GM23338 (cell line): ENCODE measurements at regions not wholly inside any gene's neighbourhood (a gene's known extent, or its start where the extent isn't known, plus 50 kb on each side); places are given as distances from the start of the nearest gene placed in this dataset.

Experiments used
- ATAC-seq: fragments of 200-7000 bp; cut with Tn5 transposase; 3 replicates; pipeline ENCODE4 v1.9.1; 2020
- DNase-seq: peaks from one replicate; pipeline ENCODE4 v3.0.0-alpha.2; 2015; ENCODE audit warnings: low spot score
- H2AFZ ChIP-seq: fragments of 200-600 bp; sonication (generic); 2 replicates; pipeline ENCODE4 v1.8.0; 2016; ENCODE audit warnings: antibody characterized with exemption, mild to moderate bottlenecking, moderate library complexity
- H3F3A ChIP-seq: fragments of 200-600 bp; sonication (generic); replicated peaks from 2 replicates; pipeline ENCODE4 v1.8.0; 2017; ENCODE audit warnings: antibody characterized with exemption, mixed run types, low read depth
- H3K27ac ChIP-seq: fragments of 200-600 bp; sonication (generic); 2 replicates; pipeline ENCODE4 v1.6.1; 2016; ENCODE audit warnings: low read depth
- H3K27me3 ChIP-seq: fragments of 200-600 bp; sonication (generic); 2 replicates; pipeline ENCODE4 v1.8.0; 2016; ENCODE audit warnings: mild to moderate bottlenecking, mixed run types, moderate library complexity; ENCODE audit not compliant: insufficient read depth
- H3K36me3 ChIP-seq: fragments of 200-600 bp; sonication (generic); 2 replicates; pipeline ENCODE4 v1.8.0; 2016; ENCODE audit warnings: mild to moderate bottlenecking; ENCODE audit not compliant: insufficient read depth
- H3K4me1 ChIP-seq: fragments of 200-600 bp; sonication (generic); 2 replicates; pipeline ENCODE4 v1.8.0; 2016; ENCODE audit warnings: mild to moderate bottlenecking, moderate library complexity; ENCODE audit not compliant: insufficient read depth
- H3K4me2 ChIP-seq: fragments of 200-600 bp; sonication (generic); 2 replicates; pipeline ENCODE4 v1.7.1; 2017; ENCODE audit warnings: mixed run types
- H3K4me3 ChIP-seq: fragments of 200-600 bp; sonication (generic); 2 replicates; pipeline ENCODE4 v1.6.1; 2016; ENCODE audit warnings: mixed run types
- H3K79me2 ChIP-seq: fragments of 200-600 bp; sonication (generic); replicated peaks from 2 replicates; pipeline ENCODE4 v1.8.0; 2017; ENCODE audit warnings: mild to moderate bottlenecking; ENCODE audit not compliant: insufficient read depth
- H3K9me2 ChIP-seq: fragments of 200-600 bp; sonication (generic); 2 replicates; pipeline ENCODE4 v1.8.0; 2017; ENCODE audit not compliant: insufficient read depth
- H4K20me1 ChIP-seq: fragments of 200-600 bp; sonication (generic); replicated peaks from 2 replicates; pipeline ENCODE4 v1.8.0; 2017; ENCODE audit warnings: mild to moderate bottlenecking; ENCODE audit not compliant: insufficient read depth
- H3K27ac Mint-ChIP-seq: 2 replicates; pipeline ENCODE4 v1.8.0; 2020; ENCODE audit warnings: inconsistent platforms, mild to moderate bottlenecking, moderate library complexity, mixed read lengths
- H3K27me3 Mint-ChIP-seq: 3 replicates; pipeline ENCODE4 v1.8.0; 2022; ENCODE audit warnings: low read depth, mild to moderate bottlenecking, moderate library complexity, mixed read lengths, inconsistent platforms; ENCODE audit not compliant: insufficient read depth, poor library complexity
- H3K36me3 Mint-ChIP-seq: 3 replicates; pipeline ENCODE4 v1.8.0; 2021; ENCODE audit warnings: low read depth, mild to moderate bottlenecking, inconsistent platforms, moderate library complexity, mixed read lengths
- H3K4me1 Mint-ChIP-seq: 3 replicates; pipeline ENCODE4 v1.8.0; 2020; ENCODE audit warnings: mild to moderate bottlenecking, inconsistent platforms, mixed read lengths
- H3K4me3 Mint-ChIP-seq: 3 replicates; pipeline ENCODE4 v1.8.0; 2021; ENCODE audit warnings: moderate library complexity, mild to moderate bottlenecking, inconsistent platforms, mixed read lengths
- H3K9me3 Mint-ChIP-seq: 3 replicates; pipeline ENCODE4 v1.8.0; 2020; ENCODE audit warnings: moderate library complexity, mild to moderate bottlenecking, inconsistent platforms, mixed read lengths
- CTCF ChIP-seq, 2 experiments: fragments of 200-600 bp in 1 of 2; sonication (generic) in 1 of 2; conservative IDR thresholded peaks; 2 replicates each; pipeline versions ENCODE4 v1.5.1 to v1.6.1; 2016 to 2017; ENCODE audit warnings: antibody characterized with exemption in 2 of 2, low read depth in 2 of 2, mild to moderate bottlenecking in 2 of 2, moderate library complexity in 1 of 2
- ETS1 ChIP-seq: IDR thresholded peaks from 2 replicates; pipeline ENCODE4 v1.6.1; 2016; ENCODE audit warnings: antibody characterized with exemption
- JUNB ChIP-seq: IDR thresholded peaks from one replicate; pipeline ENCODE4 v1.6.1; 2016; ENCODE audit warnings: antibody characterized with exemption; ENCODE audit not compliant: unreplicated experiment
- POLR2AphosphoS5 ChIP-seq: IDR thresholded peaks from 2 replicates; pipeline ENCODE4 v1.6.1; 2016; ENCODE audit warnings: antibody characterized with exemption, low read depth
- REST ChIP-seq: IDR thresholded peaks from one replicate; pipeline ENCODE4 v1.6.1; 2018; ENCODE audit warnings: antibody characterized with exemption; ENCODE audit not compliant: unreplicated experiment
- STAT1 ChIP-seq: IDR thresholded peaks from one replicate; pipeline ENCODE4 v1.6.1; 2016; ENCODE audit warnings: antibody characterized with exemption; ENCODE audit not compliant: unreplicated experiment
- ZNF331 ChIP-seq: fragments of 250-450 bp; sonication (Bioruptor Pico); IDR thresholded peaks from 2 replicates; pipeline ENCODE4 v1.5.0; 2020; ENCODE audit warnings: low read depth, mild to moderate bottlenecking, moderate library complexity
- ZNF462 ChIP-seq: fragments of 250-450 bp; sonication (Bioruptor Pico); IDR thresholded peaks from 2 replicates; pipeline ENCODE4 v1.5.0; 2020; ENCODE audit warnings: mild to moderate bottlenecking, moderate library complexity

- Mint-ChIP-seq H3K36me3 (peaks cover 4% of the 10 kb centered on the region; the same call in 2 of the 3 replicates), H3K27ac (no peak overlapping the region), H3K4me3 (no peak overlapping the region), H3K27me3 (peaks cover 6% of the 10 kb centered on the region), H3K9me3 (no peaks in the 10 kb centered on the region; the same call in 2 of the 3 replicates), H3K4me1 (peaks cover 28% of the 10 kb centered on the region)
- Histone ChIP-seq H3K79me2 (no peaks in the 10 kb centered on the region), H2AFZ (no peak overlapping the region), H3K9me2 (no peaks in the 10 kb centered on the region), H3K4me3 (no peak overlapping the region), H3K27me3 (no peaks in the 10 kb centered on the region), H3K4me2 (no peak overlapping the region), H3K4me1 (peaks cover 14% of the 10 kb centered on the region), H3F3A (no peaks in the 10 kb centered on the region), H3K27ac (no peak overlapping the region), H4K20me1 (no peaks in the 10 kb centered on the region), H3K36me3 (no peaks in the 10 kb centered on the region)
- TF ChIP-seq POLR2AphosphoS5, result no peak
- ATAC-seq, result no peak
- no peak for DNase-seq
Measured at GRCh38 chrX:39845233-39845632, 252.5 kb downstream of the BCOR start.

GRCh38 chrX:39846460-39846859 is 251.3 kb downstream of the BCOR start:
- no peak overlapping the region for H3K27ac Mint-ChIP-seq
- ATAC-seq, result no peak
- H3K27me3 Mint-ChIP-seq, result peaks cover 6% of the 10 kb centered on the region
- H4K20me1 ChIP-seq, result no peaks in the 10 kb centered on the region
- H3K36me3 Mint-ChIP-seq, result peaks cover 4% of the 10 kb centered on the region; the same call in 2 of the 3 replicates
- no peak overlapping the region for H3K4me3 ChIP-seq
- H3F3A ChIP-seq, result no peaks in the 10 kb centered on the region
- no peaks in the 10 kb centered on the region for H3K9me2 ChIP-seq
- no peak overlapping the region for H3K4me3 Mint-ChIP-seq
- H3K27ac ChIP-seq, result no peak overlapping the region
- no peak overlapping the region for H2AFZ ChIP-seq
- no peak for DNase-seq
- no peaks in the 10 kb centered on the region for H3K27me3 ChIP-seq
- no peaks in the 10 kb centered on the region; the same call in 2 of the 3 replicates for H3K9me3 Mint-ChIP-seq
- TF ChIP-seq ZNF331 (CRISPR knock-in tag), result no peak
- no peak for TF ChIP-seq ETS1
- TF ChIP-seq STAT1, result no peak
- no peak for TF ChIP-seq POLR2AphosphoS5
- no peak for TF ChIP-seq JUNB
- no peak for TF ChIP-seq CTCF (conservative IDR thresholded peaks at IDR 0.05; ENCODE audit: low read depth in 2 of 2)
- TF ChIP-seq ZNF462 (CRISPR knock-in tag), result no peak
- TF ChIP-seq REST, result no peak
- no peaks in the 10 kb centered on the region for H3K36me3 ChIP-seq
- H3K4me1 ChIP-seq, result peaks cover 26% of the 10 kb centered on the region
- H3K4me2 ChIP-seq, result no peak overlapping the region
- peaks cover 35% of the 10 kb centered on the region for H3K4me1 Mint-ChIP-seq
- no peaks in the 10 kb centered on the region for H3K79me2 ChIP-seq
